ENCODE measurements at regions not wholly inside any gene's neighbourhood (a gene's known extent, or its start where the extent isn't known, plus 50 kb on each side); places are given as distances from the start of the nearest gene placed in this dataset.

- no peak for TF ChIP-seq ZNF513 (tag by site-specific recombination; IDR thresholded peaks at IDR 0.05)
- no peak for TF ChIP-seq GLIS1 (tag by site-specific recombination; IDR thresholded peaks at IDR 0.05)
- no peak for TF ChIP-seq ZNF394 (tag by site-specific recombination; IDR thresholded peaks at IDR 0.05; ENCODE audit: borderline replicate concordance)
- TF ChIP-seq CTCF (tag by site-specific recombination; IDR thresholded peaks at IDR 0.05): no peak
Observed at GRCh38 chr7:93812061-93812460, 78.5 kb downstream of the TFPI2 start (continued).

- no peak for TF ChIP-seq ZNF530 (tag by site-specific recombination; IDR thresholded peaks at IDR 0.05; ENCODE audit: low read depth)
- TF ChIP-seq ZNF785 (tag by site-specific recombination; IDR thresholded peaks at IDR 0.05): no peak
- TF ChIP-seq ZNF280C (tag by site-specific recombination; IDR thresholded peaks at IDR 0.05): no peak
- no peak for TF ChIP-seq ZNF132 (tag by site-specific recombination; IDR thresholded peaks at IDR 0.05; ENCODE audit: borderline replicate concordance)
- TF ChIP-seq SP7 (tag by site-specific recombination; IDR thresholded peaks at IDR 0.05): no peak
- no peak for TF ChIP-seq ZNF274 (IDR thresholded peaks at IDR 0.05; ENCODE audit: low read length)
- no peak for TF ChIP-seq ZNF274 (tag by site-specific recombination; IDR thresholded peaks at IDR 0.05; ENCODE audit: borderline replicate concordance)
- no peak for TF ChIP-seq ZNF768 (tag by site-specific recombination; IDR thresholded peaks at IDR 0.05)
- TF ChIP-seq ZNF521 (tag by site-specific recombination; IDR thresholded peaks at IDR 0.05): no peak
- TF ChIP-seq YY1 (tag by site-specific recombination; IDR thresholded peaks at IDR 0.05): no peak
- ChIA-PET CTCF (no interaction called here), POLR2A (no interaction called here)
- no peaks in the 10 kb centered on the region for H3K36me3 ChIP-seq (ENCODE audit: control insufficient read depth in 2 of 2, insufficient read depth in 1 of 2, low read length in 2 of 2)
- no peaks in the 10 kb centered on the region for H3K4me1 ChIP-seq (ENCODE audit: control insufficient read depth, insufficient read depth, low read length)
- no peak overlapping the region for H3K4me3 ChIP-seq (ENCODE audit: low read depth, low read length)
- no peaks in the 10 kb centered on the region for H3K9me3 ChIP-seq (ENCODE audit: control insufficient read depth, insufficient read depth, low read depth, low read length)
- no peak overlapping the region for H3K27ac ChIP-seq (ENCODE audit: extremely low read depth, low read depth, low read length)
Observed at GRCh38 chr7:93811198-93811597, 79.4 kb downstream of the TFPI2 start.

GRCh38 chr7:93810561-93810960 lies 80.0 kb downstream of the TFPI2 start:
- H3K36me3 ChIP-seq (ENCODE audit: control insufficient read depth in 2 of 2, insufficient read depth in 1 of 2, low read length in 2 of 2): no peaks in the 10 kb centered on the region
- CTCF ChIA-PET: no interaction called here
- no peak overlapping the region for H3K4me3 ChIP-seq (ENCODE audit: low read depth, low read length)
- H3K27ac ChIP-seq (ENCODE audit: extremely low read depth, low read depth, low read length): no peak overlapping the region
- POLR2A ChIA-PET: no interaction called here
- H3K4me1 ChIP-seq (ENCODE audit: control insufficient read depth, insufficient read depth, low read length): no peaks in the 10 kb centered on the region
- no peaks in the 10 kb centered on the region for H3K9me3 ChIP-seq (ENCODE audit: control insufficient read depth, insufficient read depth, low read depth, low read length)
- no peak for TF ChIP-seq ZFP69B (tag by site-specific recombination; IDR thresholded peaks at IDR 0.05)
- TF ChIP-seq ZNF548 (tag by site-specific recombination; IDR thresholded peaks at IDR 0.05): no peak
- TF ChIP-seq ZNF433 (tag by site-specific recombination; IDR thresholded peaks at IDR 0.05; ENCODE audit: low read depth): no peak
- no peak for TF ChIP-seq ZNF518A (tag by site-specific recombination; conservative IDR thresholded peaks at IDR 0.05; ENCODE audit: low read depth)
- TF ChIP-seq HOXA7 (CRISPR knock-in tag; IDR thresholded peaks at IDR 0.05; ENCODE audit: borderline replicate concordance): no peak
- no peak for TF ChIP-seq EGR2 (tag by site-specific recombination; IDR thresholded peaks at IDR 0.05; ENCODE audit: low read depth)
- no peak for TF ChIP-seq ZNF416 (tag by site-specific recombination; IDR thresholded peaks at IDR 0.05)
- TF ChIP-seq HIC1 (tag by site-specific recombination; IDR thresholded peaks at IDR 0.05): no peak
- no peak for TF ChIP-seq ZBTB7A (tag by site-specific recombination; IDR thresholded peaks at IDR 0.05; ENCODE audit: low read depth)
